HG02938 (cell line): ENCODE measurements at regions not wholly inside any gene's neighbourhood (a gene's known extent, or its start where the extent isn't known, plus 50 kb on each side); places are given as distances from the start of the nearest gene placed in this dataset.
"Not testable (repeated sequence)": the region's sequence is repeated elsewhere in the genome, so short reads cannot be mapped to it uniquely, and the experiment has no call there.

Source experiments
- ATAC-seq: cut with Tn5 transposase; IDR thresholded peaks from one replicate; pipeline ENCODE4 v1.9.1; 2021; ENCODE audit warnings: mild to moderate bottlenecking, moderate library complexity; ENCODE audit not compliant: unreplicated experiment

DNA sequence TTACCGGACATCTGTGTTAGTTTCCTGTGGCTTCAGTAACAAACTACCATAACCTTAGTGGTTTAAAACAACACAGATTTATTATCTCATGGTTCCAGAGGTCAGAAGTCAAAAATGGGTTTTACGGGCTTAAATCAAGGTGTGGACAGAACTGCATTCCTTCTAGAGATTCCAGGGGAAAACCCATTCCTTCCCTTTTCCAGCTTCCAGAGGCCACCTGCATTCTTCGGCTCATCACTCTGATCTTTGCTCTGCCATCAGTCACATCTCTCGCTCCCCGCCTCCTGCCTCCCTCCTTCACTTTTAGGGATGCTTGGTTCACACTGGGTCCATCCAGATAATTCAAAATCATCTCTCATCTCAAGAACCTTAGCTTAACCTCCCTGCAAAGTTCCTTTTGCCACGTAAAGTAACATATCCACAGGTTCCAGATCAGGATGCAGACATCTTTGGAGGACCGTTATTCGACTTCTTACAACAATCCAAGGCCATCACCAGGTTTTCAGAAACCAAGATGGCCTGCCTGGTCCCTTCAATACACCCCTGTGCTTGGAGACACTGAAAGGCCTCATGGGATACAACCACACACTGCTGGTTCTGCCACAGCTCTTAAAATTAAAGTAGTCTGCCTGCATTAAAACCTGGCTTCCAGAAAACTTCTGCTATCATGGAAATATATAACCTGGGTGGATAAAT, 225.9 kb upstream of the MYO3A start:
- no peak for ATAC-seq

DNA sequence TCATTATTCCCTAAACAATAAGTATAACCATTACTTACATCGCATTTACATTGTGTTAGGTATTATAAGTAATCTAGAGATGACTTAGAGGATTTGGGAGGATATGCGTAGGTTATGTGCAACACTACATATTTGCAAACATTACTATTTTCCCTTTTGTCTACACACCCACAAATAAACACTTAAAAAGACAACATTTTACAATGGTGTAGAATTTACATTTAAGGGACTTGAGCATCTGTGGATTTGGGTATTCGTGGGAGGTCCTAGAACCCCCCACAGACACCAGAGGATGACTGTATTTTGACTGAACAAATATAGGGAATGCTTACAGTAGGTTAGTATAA, 220.2 kb upstream of the MYO3A start:
- ATAC-seq: no peak

DNA sequence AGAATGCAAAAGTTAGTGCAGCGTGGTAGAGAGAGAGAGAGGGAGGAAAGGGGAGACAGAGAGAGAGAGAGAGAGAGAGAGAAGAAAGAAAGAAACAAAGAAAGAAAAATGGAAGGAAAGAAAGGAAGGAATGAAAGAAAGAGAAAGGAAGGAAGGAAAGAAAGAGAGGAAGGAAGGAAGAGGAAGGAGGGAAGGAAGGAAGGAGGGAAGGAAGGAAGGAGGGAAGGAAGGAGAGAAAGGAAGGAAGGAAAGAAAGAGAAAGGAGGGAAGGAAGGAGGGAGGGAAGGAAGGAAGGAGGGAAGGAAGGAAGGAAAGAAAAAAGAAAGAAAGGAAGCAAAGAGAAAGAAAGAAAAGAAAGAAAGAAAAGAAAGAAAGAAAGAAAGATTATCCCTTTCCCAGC, 209.8 kb upstream of the MYO3A start:
- no peak for ATAC-seq

DNA sequence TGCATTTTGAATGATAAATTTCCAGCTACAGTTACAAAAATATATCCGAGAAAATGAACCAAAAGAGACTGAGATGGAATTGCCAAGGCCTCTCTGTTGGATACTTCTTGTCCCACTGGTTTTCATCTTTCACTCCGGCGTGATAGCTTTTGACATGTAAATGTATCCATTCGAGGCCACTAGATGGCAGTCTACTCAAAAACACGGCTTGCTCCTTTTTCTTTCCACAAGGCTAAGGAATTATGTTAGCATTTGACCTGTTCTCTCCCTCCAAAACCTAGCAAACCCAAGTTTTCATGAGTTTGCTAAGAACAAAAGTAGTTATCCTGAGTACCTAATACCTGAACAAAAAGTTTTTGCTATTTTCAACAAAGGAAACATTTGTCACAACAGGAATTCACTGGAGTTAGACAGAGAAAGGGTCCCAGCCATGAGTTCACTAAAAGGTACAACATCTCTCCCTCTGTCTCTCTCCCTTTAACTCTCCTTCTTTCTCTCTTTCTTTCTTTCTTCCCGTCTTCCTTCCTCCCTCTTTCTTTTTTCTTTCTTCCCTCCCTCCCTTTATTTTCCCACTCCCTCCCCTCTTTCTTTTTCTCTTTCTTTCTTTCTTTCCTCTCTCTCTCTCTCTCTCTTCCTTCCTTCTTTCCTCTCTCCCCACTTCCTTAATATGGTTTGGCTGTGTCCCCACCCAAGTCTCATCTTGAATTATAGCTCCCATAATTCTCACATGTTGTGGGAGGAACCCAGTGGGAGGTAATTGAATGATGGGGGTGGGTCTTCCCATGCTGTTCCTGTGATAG, 207.9 kb upstream of the MYO3A start:
- ATAC-seq: no peak

DNA sequence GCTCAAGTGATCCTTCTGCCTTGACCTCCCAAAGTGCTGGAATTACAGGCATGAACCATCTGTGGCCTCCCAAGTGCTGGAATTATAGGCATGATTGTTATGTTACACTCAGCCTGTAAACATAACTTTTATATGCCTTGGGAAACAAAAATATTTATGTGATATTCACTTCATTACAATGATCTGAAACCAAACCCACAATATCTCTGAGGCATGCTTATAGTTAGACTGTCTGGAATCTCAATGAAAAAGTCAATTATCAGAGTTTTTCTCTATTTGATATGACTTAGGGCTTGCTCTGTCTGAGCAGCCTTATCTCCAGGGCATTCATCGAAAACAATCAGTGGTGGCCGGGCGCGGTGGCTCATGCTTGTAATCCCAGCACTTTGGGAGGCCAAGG, 195.3 kb upstream of the MYO3A start:
- no peak for ATAC-seq

DNA sequence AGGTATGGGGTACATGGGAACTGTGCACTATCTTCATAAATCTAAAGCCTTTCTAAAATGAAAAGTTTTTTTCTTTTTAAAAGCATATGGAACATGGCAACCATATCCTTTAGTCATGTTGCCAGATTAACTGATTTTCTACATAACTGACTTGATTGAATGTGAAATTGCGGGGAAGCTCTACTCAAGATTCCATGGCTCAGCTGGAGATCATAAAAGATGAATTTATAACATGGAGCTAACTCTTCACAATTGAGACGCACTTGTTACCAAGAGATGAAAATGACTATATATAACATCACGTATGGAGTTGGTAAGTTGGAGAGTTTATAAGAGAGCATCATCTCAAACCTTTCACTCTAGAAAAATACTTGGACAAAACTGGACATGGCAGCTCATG, 190.2 kb upstream of the MYO3A start:
- ATAC-seq: no peak

DNA sequence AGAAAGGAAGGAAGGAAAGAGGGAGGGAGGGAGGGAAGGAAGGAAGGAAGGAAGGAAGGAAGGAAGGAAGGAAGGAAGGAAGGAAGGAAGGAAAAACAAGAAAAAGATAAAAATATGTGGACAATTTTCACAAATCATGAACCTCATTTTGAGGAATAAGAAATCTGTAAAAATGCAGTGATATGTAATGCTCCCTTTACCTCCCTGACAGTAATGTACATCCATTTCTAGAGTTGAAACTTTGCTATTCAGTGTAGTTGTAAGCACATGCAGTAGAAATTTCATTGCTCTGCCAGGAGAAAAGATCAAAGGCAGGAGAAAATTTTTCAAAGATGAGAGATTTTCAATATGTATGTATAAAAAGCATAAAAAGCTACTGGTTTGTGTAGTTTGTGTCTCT, 189.5 kb upstream of the MYO3A start:
- ATAC-seq: no peak

DNA sequence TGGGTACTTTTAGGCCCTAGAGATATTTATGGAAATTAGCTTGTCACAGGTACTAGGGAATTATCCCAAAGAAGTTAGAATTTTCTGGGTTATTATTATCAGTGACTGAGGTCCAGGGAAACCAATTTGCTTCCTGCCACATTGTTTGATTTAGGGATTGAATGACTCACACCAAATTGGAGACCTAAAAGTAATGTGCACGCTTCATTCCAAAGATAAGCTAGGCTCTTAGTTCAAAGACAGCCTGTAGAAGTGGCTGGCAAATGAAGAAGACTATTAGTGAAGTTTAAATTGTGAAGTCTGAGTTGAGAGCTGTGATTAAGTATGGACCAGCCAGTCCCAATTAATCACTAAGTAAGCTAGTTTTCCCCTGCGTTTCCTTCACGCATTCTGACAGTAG, 188.1 kb upstream of the MYO3A start:
- ATAC-seq: no peak

DNA sequence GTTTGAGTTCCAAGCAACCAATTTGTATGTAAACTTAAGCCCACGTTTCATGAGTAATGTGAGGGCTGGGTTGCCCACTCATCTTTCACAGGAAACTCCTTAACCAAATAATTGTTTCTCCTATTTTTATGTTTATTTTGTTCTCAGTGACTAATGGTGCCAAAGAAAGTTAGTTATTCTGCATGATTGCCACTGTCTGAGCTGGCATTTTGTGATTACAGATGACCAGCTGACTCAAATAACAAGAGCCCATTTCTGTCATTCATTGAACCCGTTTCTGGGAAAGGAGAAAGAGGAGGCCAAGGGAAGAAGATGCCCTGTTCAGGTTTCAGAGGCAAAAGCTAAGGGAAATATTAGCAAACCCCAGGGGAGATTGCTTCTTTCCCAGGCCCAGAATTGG, 186.9 kb upstream of the MYO3A start:
- no peak for ATAC-seq

DNA sequence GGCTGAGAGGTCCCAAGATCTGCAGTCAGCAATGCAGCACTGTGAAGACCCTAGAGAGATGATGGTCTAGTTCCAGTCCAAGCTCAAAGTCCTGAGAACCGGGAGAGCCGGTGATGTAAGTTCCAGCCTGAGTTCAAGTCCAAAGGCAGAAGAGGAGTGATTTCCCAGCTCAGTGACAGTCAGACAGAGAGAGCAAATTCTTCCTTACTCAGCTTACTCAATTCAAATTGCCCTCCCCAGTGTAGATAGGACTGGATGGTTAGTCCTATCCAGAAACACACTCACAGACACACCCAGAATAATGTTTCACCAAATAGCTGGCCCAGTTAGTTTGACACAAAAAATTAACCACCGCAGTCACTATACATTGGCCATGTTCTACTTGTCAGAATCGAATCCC, 185.5 kb upstream of the MYO3A start:
- no peak for ATAC-seq

DNA sequence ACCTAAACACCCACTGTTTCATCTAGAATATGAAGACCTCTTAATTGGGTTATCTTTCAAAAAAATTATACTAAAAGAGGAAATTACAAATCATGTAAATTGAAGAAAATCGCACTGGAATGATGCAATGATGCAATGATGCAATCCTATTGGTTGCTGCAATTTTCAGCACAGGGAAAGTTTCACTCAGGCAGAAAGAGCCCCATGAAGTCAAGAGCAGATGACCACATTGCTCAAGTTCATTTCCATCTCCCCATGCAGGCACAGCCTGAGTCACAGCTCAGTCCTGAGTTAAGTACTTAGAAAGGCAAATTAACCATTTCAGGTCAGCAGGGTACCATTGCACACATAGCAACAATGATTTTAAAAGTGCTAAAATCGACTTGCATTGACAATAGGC, 180.3 kb upstream of the MYO3A start:
- no peak for ATAC-seq

DNA sequence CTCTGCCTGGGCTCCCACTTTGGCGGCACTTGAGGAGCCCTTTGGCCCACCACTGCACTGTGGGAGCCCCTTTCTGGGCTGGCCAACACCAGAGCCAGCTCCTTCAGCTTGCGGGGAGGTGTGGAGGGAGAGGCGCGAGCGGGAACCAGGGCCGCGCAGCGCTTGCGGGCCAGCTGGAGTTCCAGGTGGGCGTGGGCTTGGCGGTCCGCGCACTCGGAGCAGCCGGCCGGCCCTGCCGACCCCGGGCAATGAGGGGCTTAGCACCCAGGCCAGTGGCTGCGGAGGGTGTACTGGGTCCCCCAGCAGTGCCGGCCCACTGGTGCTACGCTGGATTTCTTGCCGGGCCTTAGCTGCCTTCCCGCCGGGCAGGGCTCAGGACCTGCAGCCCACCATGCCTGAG, 178.2 kb upstream of the MYO3A start:
- ATAC-seq: not testable (repeated sequence)

DNA sequence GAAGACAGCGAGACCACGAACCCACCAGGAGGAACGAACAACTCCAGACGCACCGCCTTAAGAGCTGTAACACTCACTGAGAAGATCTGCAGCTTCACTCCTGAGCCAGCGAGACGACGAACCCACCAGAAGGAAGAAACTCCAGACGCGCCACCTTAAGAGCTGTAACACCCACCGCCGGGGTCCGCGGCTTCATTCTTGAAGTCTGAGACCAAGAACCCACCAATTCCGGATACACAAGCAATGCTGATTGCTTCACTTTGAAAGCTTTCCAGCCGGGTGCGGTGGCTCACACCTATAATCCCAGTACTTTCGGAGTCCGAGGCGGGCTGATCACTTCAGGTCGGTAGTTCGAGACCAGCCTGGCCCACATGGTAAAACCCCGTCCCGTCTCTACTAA, 177.2 kb upstream of the MYO3A start:
- ATAC-seq: no peak

DNA sequence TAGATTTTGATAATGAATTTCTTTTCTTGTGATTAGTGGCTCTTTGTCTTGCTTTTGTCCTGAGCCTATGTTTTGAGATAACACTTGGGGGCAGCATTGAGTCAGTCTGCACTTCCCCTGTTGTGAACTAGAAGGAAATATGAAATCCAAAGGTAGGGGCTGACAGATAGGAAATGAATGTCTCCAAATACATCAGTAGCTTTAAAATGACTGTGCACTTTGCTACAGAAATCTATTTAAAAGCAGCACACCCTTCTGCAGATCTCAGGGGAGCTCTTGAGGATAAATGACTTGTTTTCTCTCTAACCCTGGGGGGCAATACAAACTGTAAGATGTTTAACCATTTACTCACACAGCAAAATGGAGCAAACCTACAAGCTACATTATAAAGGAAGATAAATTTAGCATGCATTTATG, 176.0 kb upstream of the MYO3A start:
- no peak for ATAC-seq

DNA sequence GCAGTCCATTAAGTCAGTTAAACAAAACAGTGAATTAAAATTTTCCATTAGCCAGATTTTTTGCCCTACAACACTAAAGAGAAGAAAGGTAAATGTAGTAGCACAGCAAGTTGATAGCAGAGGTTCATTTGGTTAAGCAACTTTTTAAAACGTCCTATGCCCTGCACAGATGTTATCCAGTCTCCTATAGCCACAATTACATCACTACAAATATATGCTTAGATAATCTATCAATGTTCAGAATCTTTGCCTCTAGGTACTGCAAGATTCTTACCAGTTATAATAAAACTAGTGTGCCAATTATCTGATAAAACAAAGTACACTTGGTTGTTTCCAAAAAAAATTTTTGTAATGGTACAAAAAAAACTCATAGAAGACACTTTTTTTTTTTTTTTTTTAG, 175.5 kb upstream of the MYO3A start:
- no peak for ATAC-seq

DNA sequence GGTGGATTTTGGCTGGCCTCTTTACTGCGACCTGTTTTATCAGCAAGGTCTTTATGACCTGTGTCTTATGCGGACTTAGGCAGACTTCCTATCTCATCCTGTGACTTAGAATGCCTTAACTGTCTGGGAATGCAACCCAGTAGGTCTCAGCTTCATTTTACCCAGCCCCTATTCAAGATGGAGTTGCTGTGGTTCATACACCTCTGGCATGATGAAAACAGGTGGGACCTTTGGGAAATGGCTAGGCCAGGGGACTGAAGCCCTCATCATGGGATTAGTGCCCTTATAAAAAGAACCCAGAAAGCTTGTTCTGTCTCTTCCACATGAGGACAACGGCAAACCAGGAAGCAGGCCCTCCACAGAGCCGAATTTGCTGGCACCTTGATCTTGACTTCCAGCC, 172.1 kb upstream of the MYO3A start:
- ATAC-seq: no peak

DNA sequence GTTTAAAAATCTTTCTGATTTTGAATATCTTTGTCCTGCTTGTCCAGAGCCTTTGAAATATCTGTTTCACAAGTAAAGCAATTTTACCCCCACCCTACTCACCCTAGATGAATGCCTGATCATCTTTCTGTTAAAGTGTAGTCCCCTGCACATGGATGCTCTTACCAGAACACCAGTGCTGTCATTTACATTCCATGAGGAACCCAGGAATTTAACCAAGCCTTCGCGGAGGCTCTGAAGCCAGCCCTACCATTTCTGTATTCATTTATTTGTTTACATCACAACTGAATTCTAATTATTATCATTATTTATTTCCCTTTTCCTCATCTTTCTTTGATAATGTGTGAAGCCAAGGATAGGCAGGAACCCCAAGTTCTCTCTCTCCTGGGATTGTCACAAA, 167.8 kb upstream of the MYO3A start:
- ATAC-seq: no peak

DNA sequence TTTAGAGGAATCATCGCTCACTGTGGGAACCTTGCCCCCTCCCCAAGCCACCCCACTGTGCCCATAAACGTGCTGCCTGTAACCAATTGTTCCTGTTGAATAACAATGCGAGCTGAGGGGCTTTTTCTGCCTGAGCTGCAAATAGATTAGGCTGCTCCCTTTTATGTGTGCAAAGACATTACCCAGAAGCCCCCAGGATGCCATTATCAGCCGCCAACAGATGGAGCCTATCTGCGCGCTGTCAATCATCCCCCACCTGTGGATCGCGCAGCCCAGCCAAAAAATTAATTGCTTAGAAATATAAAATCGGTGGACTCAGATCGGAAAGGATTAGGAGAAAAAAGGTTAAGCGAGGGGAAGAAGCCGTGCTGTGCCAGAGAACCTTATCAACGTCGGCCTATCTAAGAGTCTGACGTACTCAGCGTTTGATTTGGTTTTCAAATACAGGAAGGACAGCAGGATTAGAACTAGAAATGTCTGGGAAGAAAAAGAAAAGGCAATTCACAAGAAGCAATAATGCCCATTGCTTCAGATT, 167.3 kb upstream of the MYO3A start:
- ATAC-seq: no peak

DNA sequence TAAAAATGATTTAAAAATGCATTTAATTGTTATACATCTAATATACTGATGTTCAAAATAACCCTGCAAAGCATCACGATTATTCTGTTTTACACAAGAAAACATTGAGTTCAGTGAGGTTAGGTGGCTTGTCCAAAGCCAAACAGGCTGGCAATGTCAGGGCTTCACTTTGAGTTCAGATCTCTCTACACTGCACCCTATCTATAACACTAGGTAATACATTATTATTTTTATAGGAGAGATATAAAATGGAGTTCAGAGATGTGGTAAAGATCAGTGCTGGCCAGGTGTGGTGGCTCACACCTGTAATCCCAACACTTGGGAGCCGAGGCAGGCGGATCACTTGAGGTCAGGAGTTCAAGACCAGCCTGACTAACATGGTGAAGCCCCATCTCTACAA, 165.9 kb upstream of the MYO3A start:
- no peak for ATAC-seq

DNA sequence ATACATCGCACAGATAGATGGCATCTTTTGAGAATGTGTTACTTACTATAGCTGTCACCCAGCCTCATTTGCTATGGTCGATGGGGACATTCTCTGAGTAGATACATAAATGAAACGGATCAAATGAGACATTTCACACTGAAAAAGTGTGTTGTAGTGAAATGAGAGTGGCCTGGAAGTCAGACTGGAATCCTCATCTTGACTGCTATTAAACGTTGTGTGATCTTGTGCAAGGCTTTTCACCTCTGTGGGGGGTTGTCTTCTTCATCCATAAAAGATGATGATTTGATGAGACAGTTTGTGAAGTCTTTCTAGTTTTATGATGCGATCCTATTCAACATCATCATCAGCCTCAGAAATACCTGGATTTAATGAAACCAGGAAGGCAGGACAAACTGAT, 155.4 kb upstream of the MYO3A start:
- ATAC-seq: no peak

DNA sequence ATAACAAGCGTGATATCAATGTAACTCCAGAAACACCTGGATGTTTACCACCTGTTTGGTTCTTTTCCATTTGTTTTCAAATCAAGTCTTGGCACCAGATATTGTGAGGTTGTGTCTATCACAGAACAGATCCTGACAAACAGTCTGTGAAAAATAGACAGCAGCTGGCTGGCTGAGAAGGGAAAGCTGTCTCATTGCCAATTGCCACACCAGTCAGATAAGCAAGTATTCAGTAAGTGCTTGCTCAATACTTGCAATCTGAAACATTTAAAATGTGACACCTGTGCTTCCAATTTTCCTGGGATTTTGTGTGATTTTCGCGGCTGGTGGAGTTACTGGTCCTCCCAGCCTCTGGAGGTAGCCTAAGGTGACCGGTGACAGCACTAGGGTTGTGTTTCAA, 147.9 kb upstream of the MYO3A start:
- ATAC-seq: no peak

DNA sequence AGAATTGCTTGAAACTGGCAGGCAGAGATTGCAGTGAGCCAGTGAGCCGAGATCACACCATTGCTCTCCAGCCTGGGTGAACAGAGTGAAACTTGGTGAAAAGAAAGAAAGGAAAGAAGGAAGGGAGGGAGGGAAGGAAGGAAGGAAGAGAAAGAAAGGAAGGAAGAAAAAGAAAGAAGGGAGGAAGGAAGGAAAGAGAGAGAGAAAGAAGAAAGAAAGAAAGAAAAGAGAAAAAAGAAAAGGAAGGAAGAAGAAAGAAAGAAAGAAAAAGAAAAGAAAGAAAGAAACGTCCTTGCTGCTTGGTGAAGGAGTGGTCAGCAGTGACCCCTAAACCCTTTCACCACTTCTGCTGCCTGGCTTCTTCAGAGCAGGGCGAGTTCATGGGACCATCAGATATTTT, 147.1 kb upstream of the MYO3A start:
- no peak for ATAC-seq
